ENCODE measurements at regions not wholly inside any gene's neighbourhood (a gene's known extent, or its start where the extent isn't known, plus 50 kb on each side); places are given as distances from the start of the nearest gene placed in this dataset.

DNA sequence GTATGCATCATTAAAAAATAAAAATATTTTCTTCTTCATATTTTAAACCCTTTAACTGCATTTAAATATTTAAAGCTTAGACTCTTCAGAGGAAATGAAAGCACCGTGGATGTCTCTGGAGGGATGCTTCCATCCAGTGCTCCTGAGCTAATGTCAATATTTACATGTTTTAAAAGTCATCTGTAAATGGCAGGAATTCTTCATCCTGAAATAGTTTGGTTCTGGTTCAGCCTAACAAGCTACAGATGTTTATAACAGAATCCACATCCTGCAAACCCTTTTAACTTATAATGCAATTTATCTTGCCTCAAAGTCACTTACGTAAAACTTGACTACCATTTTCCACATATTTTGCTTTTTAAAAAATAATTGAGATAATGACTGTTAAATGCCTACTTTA is 1207.3 kb downstream of the SLC16A7 start:
- no peak for DNase-seq

DNA sequence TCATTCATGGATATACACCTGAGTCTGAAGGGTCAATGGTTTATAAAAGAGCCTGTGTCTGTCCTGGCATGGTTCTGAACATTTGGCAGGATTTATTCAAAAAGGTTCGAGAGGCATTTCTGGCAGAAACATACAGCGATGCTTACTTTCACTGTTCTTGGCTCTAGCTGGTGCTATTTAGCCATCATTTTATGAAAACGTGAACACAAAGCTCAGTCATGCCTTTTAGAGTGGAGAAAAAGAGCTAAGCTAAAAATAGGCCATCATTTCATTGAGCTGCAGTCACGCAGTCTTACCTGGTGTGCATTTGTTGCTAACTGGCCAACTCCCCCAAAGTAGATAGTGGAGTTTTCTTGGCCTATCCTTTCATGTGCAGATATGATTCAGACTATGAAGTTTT is 1209.5 kb downstream of the SLC16A7 start:
- no peak for DNase-seq

- DNase-seq: no peak
Observed at GRCh38 chr12:60819794-60820193, 1224.0 kb downstream of the SLC16A7 start.

GRCh38 chr12:60822580-60822979 is 1226.8 kb downstream of the SLC16A7 start:
- no peak for DNase-seq

- DNase-seq: no peak
Observed at GRCh38 chr12:60830381-60830780, 1234.6 kb downstream of the SLC16A7 start.

DNA sequence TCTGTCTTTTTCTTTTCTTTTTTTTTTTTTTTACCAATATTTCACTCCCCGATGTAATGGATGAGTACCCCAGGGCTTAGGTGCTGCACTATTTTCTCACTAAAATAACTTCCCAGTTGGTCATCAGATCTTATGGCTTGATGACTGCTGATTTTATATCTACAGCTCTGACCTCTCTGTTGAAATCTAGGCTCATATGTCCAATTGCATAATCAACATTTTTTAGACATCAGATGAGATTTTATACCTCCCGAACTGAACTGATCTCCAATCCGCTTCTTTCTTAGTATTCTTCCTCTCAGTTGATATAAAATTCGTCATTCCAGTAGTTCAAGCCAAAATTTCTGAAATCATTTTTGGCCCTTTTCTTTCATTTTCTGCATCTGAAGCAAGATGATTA is 1236.5 kb downstream of the SLC16A7 start:
- no peak for DNase-seq

GRCh38 chr12:60834372-60834771 is 1238.5 kb downstream of the SLC16A7 start:
- DNase-seq: no peak

GRCh38 chr12:60834806-60835205 is 1239.0 kb downstream of the SLC16A7 start:
- DNase-seq: no peak

DNA sequence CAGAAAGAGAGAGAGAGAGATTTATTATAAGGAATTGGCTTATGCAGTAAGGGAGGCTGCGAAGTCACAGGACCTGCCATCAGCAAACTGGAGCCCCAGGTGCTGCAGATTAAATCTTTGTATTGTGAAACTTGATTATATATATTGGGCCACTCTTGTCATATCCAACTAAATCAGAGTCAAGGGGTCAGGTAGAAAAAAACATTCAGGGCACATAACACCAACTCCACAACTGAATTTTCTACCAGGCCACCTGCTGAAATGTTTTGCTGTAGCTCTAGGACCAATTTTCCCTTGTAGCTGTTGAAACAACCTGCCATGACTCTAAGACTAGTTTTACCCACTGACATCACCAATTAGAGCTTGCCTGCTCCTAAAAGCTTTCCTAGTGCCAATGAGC is 1240.8 kb downstream of the SLC16A7 start:
- DNase-seq: no peak

DNA sequence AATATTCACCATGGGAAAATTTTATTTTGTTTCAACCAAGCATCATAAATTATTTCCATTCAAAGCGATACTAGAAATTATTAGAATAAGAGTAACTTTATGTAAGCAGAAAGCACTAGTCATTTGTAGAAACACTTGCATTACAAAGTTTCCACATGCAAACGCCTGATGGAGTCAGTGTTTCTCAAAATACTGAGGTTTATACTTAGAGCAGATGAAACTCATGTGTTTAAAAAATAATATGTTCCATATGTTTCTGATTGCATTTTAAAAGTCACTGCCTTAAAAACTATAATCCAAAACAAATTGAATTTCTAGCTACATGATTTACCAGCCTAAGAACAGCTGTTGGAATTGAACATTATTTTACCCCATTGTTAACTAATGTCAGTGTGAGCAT is 1246.4 kb downstream of the SLC16A7 start:
- DNase-seq: no peak

DNA sequence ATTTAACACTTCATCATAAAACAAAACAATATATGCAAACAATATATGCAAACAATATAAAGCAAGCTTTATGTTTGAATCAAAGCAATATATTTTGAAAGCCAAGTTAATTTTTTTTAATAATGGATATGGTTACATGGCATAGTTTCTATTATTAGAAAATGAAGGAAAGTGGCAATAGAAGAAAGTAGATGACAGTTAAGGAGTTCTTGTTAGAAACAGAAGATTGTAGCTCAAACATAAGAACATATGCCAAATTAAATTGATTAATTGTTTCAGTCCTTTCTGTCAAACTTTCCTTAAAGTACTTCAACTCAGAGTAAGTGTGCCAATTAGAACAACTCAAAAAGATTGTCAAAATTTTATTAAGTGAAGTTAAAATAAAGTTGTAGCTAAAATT is 1248.3 kb downstream of the SLC16A7 start:
- DNase-seq: no peak

DNA sequence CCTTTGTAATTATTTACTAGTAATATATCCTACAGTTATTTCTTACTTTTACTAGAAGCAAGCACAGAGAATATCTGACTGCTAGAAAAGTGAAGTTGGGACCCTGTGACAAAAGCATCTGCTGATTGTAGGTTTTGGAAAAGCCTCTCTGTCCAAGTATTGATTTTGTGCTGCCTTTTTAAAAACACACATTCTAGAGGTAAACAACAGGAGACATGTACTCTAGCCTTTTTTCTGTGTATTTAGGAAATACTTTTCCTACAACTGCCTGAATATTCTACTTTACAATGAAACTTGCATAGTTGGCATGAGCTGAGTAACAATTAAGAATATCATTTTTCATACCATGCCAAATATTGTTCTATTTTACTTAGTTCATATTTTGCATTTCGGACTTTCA is 1249.0 kb downstream of the SLC16A7 start:
- no peak for DNase-seq

DNA sequence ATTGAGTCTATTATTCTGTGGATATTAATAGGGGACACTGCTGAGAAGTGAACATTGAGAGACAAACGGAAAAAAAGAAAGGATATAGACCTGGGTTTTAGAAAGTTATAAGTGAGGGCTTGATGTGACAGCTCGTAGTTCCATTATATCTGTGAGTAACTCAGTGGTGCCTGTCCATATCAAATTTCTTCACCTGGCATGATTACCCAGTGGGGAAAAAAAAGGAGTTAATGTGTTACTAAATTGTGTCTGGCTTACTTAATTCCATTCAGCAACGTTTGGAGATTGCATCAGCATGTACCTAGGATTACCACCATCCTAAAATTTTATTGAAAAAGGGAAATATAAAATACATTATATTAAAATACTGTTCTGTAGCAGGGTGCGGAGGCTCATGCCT is 1249.9 kb downstream of the SLC16A7 start:
- DNase-seq: no peak

GRCh38 chr12:60847281-60847680 is 1251.5 kb downstream of the SLC16A7 start:
- DNase-seq: no peak

DNA sequence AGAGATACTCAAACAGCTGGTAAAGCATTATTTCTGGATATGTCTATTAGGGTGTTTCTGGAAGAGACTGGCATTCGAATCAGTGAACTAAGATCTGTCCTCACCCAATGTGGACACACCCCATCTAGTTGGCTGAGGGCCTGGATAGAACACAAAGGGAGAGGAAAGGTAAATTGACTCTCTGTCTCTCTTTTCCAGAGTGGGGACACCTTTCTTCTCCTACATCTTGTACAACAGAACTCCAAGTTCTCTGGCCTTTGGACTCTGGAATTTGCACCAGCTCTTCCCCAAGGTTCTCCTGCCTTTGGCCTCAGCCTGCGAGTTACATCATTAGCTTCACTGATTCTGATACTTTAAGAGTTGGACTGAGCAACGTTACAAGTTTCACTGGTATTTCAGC is 1253.9 kb downstream of the SLC16A7 start:
- no peak for DNase-seq

GRCh38 chr12:60853407-60853806 is 1257.6 kb downstream of the SLC16A7 start:
- DNase-seq: no peak

GRCh38 chr12:60863421-60863820 is 1267.6 kb downstream of the SLC16A7 start:
- DNase-seq: no peak

- DNase-seq: no peak
Observed at GRCh38 chr12:60872219-60872618, 1276.4 kb downstream of the SLC16A7 start.

- no peak for DNase-seq
Observed at GRCh38 chr12:60872850-60873713, 1277.3 kb downstream of the SLC16A7 start.

DNA sequence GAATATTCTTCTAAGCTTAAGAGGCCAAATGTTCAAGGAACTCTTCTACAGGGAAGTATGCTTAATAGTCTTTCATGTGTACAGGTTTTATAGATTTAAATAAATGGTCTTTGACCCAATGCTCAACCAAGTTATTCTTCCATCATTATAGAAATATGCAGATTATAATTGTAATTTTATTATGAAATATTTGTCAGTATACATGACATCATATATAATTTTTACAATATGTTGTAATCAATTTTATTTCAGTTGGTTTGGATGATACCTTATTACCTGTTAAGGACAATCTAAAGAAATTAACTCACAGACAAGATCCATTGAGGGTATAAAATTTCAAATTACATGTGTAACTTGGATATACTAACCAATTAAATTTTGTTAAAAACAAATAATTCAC is 1278.3 kb downstream of the SLC16A7 start:
- DNase-seq: no peak

DNA sequence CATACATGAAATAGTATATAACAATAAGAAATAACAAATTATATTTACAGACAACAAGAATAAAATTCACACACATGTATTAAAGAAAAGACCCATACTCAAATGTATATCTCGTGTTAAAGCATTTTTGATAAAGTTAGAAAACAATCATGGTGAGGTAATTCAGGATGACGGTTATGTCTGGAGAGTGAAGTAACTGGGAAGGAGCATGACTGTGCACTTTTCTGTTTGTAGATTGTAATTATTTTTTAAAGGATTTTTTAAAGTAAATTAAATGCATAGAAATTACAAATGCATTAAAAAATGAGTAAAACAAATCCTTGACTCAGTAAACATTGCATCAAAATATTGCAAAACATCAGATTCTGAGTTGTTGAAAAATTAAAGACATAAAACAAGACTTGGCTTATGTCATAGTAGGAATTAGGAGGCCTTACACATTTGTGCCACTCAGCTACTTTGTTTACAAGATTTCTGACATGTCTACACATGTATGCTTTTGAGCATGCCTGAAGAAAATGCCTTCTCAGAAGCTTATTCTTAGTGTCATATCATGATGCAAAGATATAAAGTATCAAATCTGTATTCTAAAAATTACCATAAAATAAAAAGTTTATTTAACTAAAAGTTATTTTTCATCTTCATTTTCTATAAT is 1325.1 kb downstream of the SLC16A7 start:
- DNase-seq: no peak

- DNase-seq: no peak
Observed at GRCh38 chr12:60921541-60921940, 1325.7 kb downstream of the SLC16A7 start.

- DNase-seq: no peak
Observed at GRCh38 chr12:60926256-60926655, 1330.4 kb downstream of the SLC16A7 start.

DNA sequence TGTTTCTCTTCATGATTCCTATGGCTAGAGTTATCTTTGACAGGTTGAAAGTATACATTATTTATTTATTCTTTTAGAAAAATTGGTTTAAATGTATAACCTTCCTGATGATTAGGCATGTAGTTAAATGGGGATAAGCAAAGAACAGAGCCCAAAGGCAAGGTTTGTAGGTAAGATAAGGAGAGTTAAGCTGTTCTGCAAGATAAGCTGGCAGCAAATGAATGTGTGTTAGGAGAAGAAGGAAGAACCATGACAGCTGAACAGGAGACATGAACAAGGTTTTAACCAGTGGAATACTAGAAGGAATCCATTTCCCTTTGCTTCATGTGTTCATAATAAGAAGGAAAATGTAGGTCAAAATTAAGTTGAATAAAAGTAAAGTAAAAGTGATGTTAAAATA is 1330.1 kb upstream of the USP15 start:
- no peak for DNase-seq
